CD14-positive monocyte (primary cell): ENCODE measurements at regions not wholly inside any gene's neighbourhood (a gene's known extent, or its start where the extent isn't known, plus 50 kb on each side); places are given as distances from the start of the nearest gene placed in this dataset.

Source experiments
- DNase-seq, 3 donors: peaks; one replicate each; pipeline ENCODE4 v3.0.0-alpha.2; 2011 to 2022
- H2AFZ ChIP-seq: 2 replicates; pipeline ENCODE4 v1.6.0; 2012; ENCODE audit warnings: mild to moderate bottlenecking, low read depth, low read length, inconsistent platforms; ENCODE audit not compliant: insufficient read depth, poor library complexity, severe bottlenecking
- H3K27ac ChIP-seq, 2 donors: 1 replicate in 1 of 2; 2 replicates in 1 of 2; pipeline ENCODE4 v1.5.1; 2012 to 2013; ENCODE audit warnings: low read length in 2 of 2, control low read depth in 1 of 2, inconsistent platforms in 1 of 2, low read depth in 1 of 2, mild to moderate bottlenecking in 1 of 2
- H3K27me3 ChIP-seq, 2 donors: one replicate each; pipeline versions ENCODE4 v1.6.0 to v1.6.1; 2011 to 2013; ENCODE audit warnings: low read length in 2 of 2; ENCODE audit not compliant: control insufficient read depth in 2 of 2, insufficient read depth in 2 of 2
- H3K36me3 ChIP-seq, 2 donors: replicated peaks in 1 of 2; 1 replicate in 1 of 2; 2 replicates in 1 of 2; pipeline versions ENCODE4 v1.5.1 to v1.6.1; 2012 to 2013; ENCODE audit warnings: low read length in 2 of 2, control low read depth in 1 of 2, inconsistent platforms in 1 of 2, mild to moderate bottlenecking in 1 of 2; ENCODE audit not compliant: insufficient read depth in 2 of 2, control insufficient read depth in 1 of 2
- H3K4me1 ChIP-seq, 2 donors: 1 replicate in 1 of 2; 2 replicates in 1 of 2; pipeline versions ENCODE4 v1.5.1 to v1.6.1; 2012 to 2013; ENCODE audit warnings: low read length in 2 of 2, control low read depth in 1 of 2, inconsistent platforms in 1 of 2, mild to moderate bottlenecking in 1 of 2, moderate library complexity in 1 of 2; ENCODE audit not compliant: insufficient read depth in 2 of 2, control insufficient read depth in 1 of 2
- H3K4me2 ChIP-seq: replicated peaks from 2 replicates; pipeline ENCODE3; 2012; ENCODE audit warnings: low read length, moderate library complexity, mild to moderate bottlenecking; ENCODE audit not compliant: poor library complexity, severe bottlenecking; ENCODE audit errors: extremely low read depth
- H3K4me3 ChIP-seq, 3 experiments: fragments of 200-600 bp in 1 of 3; sonication (generic) in 1 of 3; replicated peaks in 1 of 3; 1 replicate in 2 of 3; 2 replicates in 1 of 3; pipeline ENCODE4 v1.5.1; 2011 to 2013; ENCODE audit warnings: low read length in 3 of 3, mild to moderate bottlenecking in 3 of 3, control low read depth in 2 of 3, low read depth in 2 of 3, inconsistent platforms in 1 of 3, moderate library complexity in 1 of 3
- H3K79me2 ChIP-seq: 2 replicates; pipeline ENCODE4 v1.6.0; 2012; ENCODE audit warnings: mild to moderate bottlenecking, control low read depth, inconsistent platforms, low read length, moderate library complexity; ENCODE audit not compliant: insufficient read depth
- H3K9ac ChIP-seq: 2 replicates; pipeline ENCODE4 v1.6.0; 2017; ENCODE audit warnings: low read length, mild to moderate bottlenecking; ENCODE audit not compliant: insufficient read depth, poor library complexity, severe bottlenecking
- H3K9me3 ChIP-seq, 2 donors: replicated peaks in 1 of 2; 1 replicate in 1 of 2; 2 replicates in 1 of 2; pipeline versions ENCODE4 v1.5.1 to v1.6.1; 2012 to 2013; ENCODE audit warnings: low read length in 2 of 2, control low read depth in 1 of 2; ENCODE audit not compliant: control insufficient read depth in 1 of 2, insufficient read depth in 1 of 2
- H4K20me1 ChIP-seq: 2 replicates; pipeline ENCODE4 v1.6.0; 2012; ENCODE audit warnings: mild to moderate bottlenecking, low read length, control low read depth, moderate library complexity; ENCODE audit not compliant: insufficient read depth
- H3K27ac Mint-ChIP-seq, 7 donors: one replicate each; pipeline ENCODE4 v1.8.0; 2020; ENCODE audit warnings: mild to moderate bottlenecking in 7 of 7, mixed read lengths in 7 of 7, moderate library complexity in 6 of 7, inconsistent platforms in 2 of 7
- H3K27me3 Mint-ChIP-seq, 3 donors: one replicate each; pipeline ENCODE4 v1.8.0; 2021 to 2022; ENCODE audit warnings: low read depth in 3 of 3, mild to moderate bottlenecking in 3 of 3, mixed read lengths in 3 of 3, moderate library complexity in 3 of 3, inconsistent platforms in 1 of 3
- H3K36me3 Mint-ChIP-seq, 2 donors: one replicate each; pipeline ENCODE4 v1.8.0; 2020; ENCODE audit warnings: mixed read lengths in 2 of 2, inconsistent platforms in 1 of 2, mild to moderate bottlenecking in 1 of 2
- H3K4me1 Mint-ChIP-seq: one replicate; pipeline ENCODE4 v1.8.0; 2020; ENCODE audit warnings: mild to moderate bottlenecking, mixed read lengths
- H3K4me3 Mint-ChIP-seq, 2 donors: one replicate each; pipeline ENCODE4 v1.8.0; 2020; ENCODE audit warnings: mild to moderate bottlenecking in 2 of 2, mixed read lengths in 2 of 2, moderate library complexity in 1 of 2
- H3K9me3 Mint-ChIP-seq, 7 donors: one replicate each; pipeline ENCODE4 v1.8.0; 2020 to 2022; ENCODE audit warnings: mixed read lengths in 7 of 7, mild to moderate bottlenecking in 6 of 7, moderate library complexity in 6 of 7, inconsistent platforms in 2 of 7
- CTCF ChIP-seq: fragments of 200-600 bp; IDR thresholded peaks from one replicate; pipeline ENCODE4 v1.8.0; 2022; ENCODE audit warnings: antibody characterized with exemption, mild to moderate bottlenecking
- WGBS: methylation state at CpG from one replicate; pipeline ENCODE4 v1.1.5; 2013; ENCODE audit warnings: missing lambda C conversion rate; ENCODE audit not compliant: insufficient coverage; 5-methylcytosine and 5-hydroxymethylcytosine counted together
- intact Hi-C, 2 donors: fragments of 100-400 bp; cut with micrococcal nuclease; formaldehyde crosslinking; loops; one replicate each; pipeline versions ENCODE4 v1.15.0 to v1.15.1; 2023

DNA sequence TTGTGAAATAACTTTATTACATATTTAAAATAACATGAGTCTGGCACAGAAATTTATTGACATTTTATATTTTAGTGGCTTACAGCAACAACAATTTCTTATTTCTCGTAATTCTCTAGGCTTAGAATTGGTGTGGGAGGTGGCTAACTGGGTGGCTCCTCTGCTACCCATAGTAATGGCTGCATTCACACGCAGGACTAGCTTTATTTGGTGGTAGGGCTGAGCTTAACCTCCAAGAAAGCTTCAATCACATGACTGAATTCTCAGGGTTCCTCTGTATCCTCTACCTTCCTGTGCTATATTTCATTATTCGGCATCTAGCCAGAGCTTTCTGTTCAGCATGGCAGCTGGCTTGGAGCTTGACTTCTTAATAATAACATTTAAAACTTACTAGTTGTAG lies 138.8 kb downstream of the ZWINT start:
- no peak for TF ChIP-seq CTCF
- Mint-ChIP-seq H3K4me1 (no peaks in the 10 kb centered on the region), H3K9me3 (peaks cover 0 to 2% (median 0%) of the 10 kb centered on the region in 7 donors), H3K4me3 (no peak overlapping the region), H3K36me3 (no peaks in the 10 kb centered on the region), H3K27me3 (no peaks in the 10 kb centered on the region), H3K27ac (no peak overlapping the region)
- no peak for DNase-seq
- Histone ChIP-seq H3K4me1 (no peaks in the 10 kb centered on the region), H3K4me3 (no peak overlapping the region), H4K20me1 (no peaks in the 10 kb centered on the region), H2AFZ (no peak overlapping the region), H3K4me2 (no peak overlapping the region), H3K79me2 (no peaks in the 10 kb centered on the region), H3K36me3 (no peaks in the 10 kb centered on the region), H3K9me3 (no peaks in the 10 kb centered on the region), H3K27ac (no peak overlapping the region), H3K27me3 (no peaks in the 10 kb centered on the region), H3K9ac (no peak overlapping the region)
- intact Hi-C loops = no loop called here
- WGBS = no CpG with 5 or more reads among the region's 3 CpGs

DNA sequence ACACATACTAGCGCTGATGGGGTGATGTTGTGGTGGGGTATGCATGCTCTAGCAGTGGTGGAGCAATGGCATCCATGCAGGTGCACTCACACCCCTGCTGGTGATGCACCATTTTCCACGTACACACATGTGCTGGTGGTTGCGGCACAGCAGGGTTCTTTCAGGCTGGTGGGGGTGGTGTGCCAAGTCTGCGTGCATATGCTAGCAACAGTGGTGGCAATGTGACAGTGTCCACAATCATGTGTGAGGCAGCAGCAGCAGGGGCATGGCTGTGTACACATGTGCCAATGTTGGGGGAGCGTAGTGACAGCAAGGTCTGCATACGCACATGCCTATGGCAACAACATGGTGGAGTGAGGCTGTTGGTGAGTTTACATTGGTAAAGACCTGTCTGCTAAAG lies 148.1 kb downstream of the ZWINT start:
- Histone ChIP-seq H3K9me3 (peaks cover 4 to 15% of the 10 kb centered on the region in 2 donors), H2AFZ (no peak overlapping the region), H3K4me3 (no peak overlapping the region), H3K4me2 (no peak overlapping the region), H3K27ac (no peak overlapping the region), H3K36me3 (no peaks in the 10 kb centered on the region), H3K79me2 (no peaks in the 10 kb centered on the region), H3K27me3 (no peaks in the 10 kb centered on the region), H3K9ac (no peak overlapping the region), H3K4me1 (no peaks in the 10 kb centered on the region), H4K20me1 (no peaks in the 10 kb centered on the region)
- H3K36me3 Mint-ChIP-seq = no peaks in the 10 kb centered on the region
- DNase-seq = peak in 1 of 3 donors; percentile 2
- H3K27me3 Mint-ChIP-seq = peaks cover 0 to 1% (median 0%) of the 10 kb centered on the region in 3 donors
- H3K27ac Mint-ChIP-seq = no peak overlapping the region
- H3K9me3 Mint-ChIP-seq = peaks cover 0 to 16% (median 8%) of the 10 kb centered on the region in 7 donors
- H3K4me3 Mint-ChIP-seq = no peak overlapping the region
- no peak for TF ChIP-seq CTCF
- no peaks in the 10 kb centered on the region for H3K4me1 Mint-ChIP-seq
- WGBS = 85% methylated on average over 6 of the region's 6 CpGs
- intact Hi-C loops = no loop called here
